ENCODE measurements at regions not wholly inside any gene's neighbourhood (a gene's known extent, or its start where the extent isn't known, plus 50 kb on each side); places are given as distances from the start of the nearest gene placed in this dataset.

GRCh38 chr4:85274955-85275354, 200.0 kb upstream of the ARHGAP24 start:
- no peak for DNase-seq

GRCh38 chr4:85280963-85281362, 194.0 kb upstream of the ARHGAP24 start:
- DNase-seq, result no peak

- DNase-seq, result no peak
These were observed 183.7 kb upstream of the ARHGAP24 start for GRCh38 chr4:85291226-85291625.

- DNase-seq, result no peak
These were observed 176.9 kb upstream of the ARHGAP24 start for GRCh38 chr4:85298037-85298436.

- DNase-seq, result no peak
These were observed 172.7 kb upstream of the ARHGAP24 start for GRCh38 chr4:85302193-85302736.

GRCh38 chr4:85302756-85303155, 172.2 kb upstream of the ARHGAP24 start:
- DNase-seq, result no peak

- no peak for DNase-seq
These were observed 156.5 kb upstream of the ARHGAP24 start for GRCh38 chr4:85318415-85318814.

- no peak for DNase-seq
These were observed 116.1 kb upstream of the ARHGAP24 start for GRCh38 chr4:85358831-85359230.

GRCh38 chr4:85362550-85362949, 112.4 kb upstream of the ARHGAP24 start:
- DNase-seq, result no peak

- DNase-seq, result no peak
These were observed 107.1 kb upstream of the ARHGAP24 start for GRCh38 chr4:85367815-85368214.

- DNase-seq, result no peak
These were observed 106.7 kb upstream of the ARHGAP24 start for GRCh38 chr4:85368240-85368639.

- no peak for DNase-seq
These were observed 106.0 kb upstream of the ARHGAP24 start for GRCh38 chr4:85368932-85369331.

- no peak for DNase-seq
These were observed 105.1 kb upstream of the ARHGAP24 start for GRCh38 chr4:85369703-85370380.

- no peak for DNase-seq
These were observed 104.4 kb upstream of the ARHGAP24 start for GRCh38 chr4:85370400-85371032.

GRCh38 chr4:85372966-85373365, 102.0 kb upstream of the ARHGAP24 start:
- no peak for DNase-seq

GRCh38 chr4:85376285-85376684, 98.7 kb upstream of the ARHGAP24 start:
- no peak for DNase-seq

GRCh38 chr4:85381968-85382367, 93.0 kb upstream of the ARHGAP24 start:
- DNase-seq, result no peak

GRCh38 chr4:85391071-85391470, 83.9 kb upstream of the ARHGAP24 start:
- DNase-seq, result no peak

- DNase-seq, result no peak
These were observed 83.2 kb upstream of the ARHGAP24 start for GRCh38 chr4:85391589-85392410.

- DNase-seq, result no peak
These were observed 81.7 kb upstream of the ARHGAP24 start for GRCh38 chr4:85393201-85393600.

GRCh38 chr4:85398276-85398675, 76.7 kb upstream of the ARHGAP24 start:
- no peak for DNase-seq

GRCh38 chr4:85399270-85399669, 75.7 kb upstream of the ARHGAP24 start:
- DNase-seq, result no peak

- DNase-seq, result no peak
These were observed 72.6 kb upstream of the ARHGAP24 start for GRCh38 chr4:85402371-85402770.

GRCh38 chr4:85406185-85406584, 68.8 kb upstream of the ARHGAP24 start:
- DNase-seq, result no peak
